ENCODE measurements at regions not wholly inside any gene's neighbourhood (a gene's known extent, or its start where the extent isn't known, plus 50 kb on each side); places are given as distances from the start of the nearest gene placed in this dataset.
A peak's percentile ranks its signal among the peaks of the same experiment; 100 is the strongest.
"Not testable (repeated sequence)": the region's sequence is repeated elsewhere in the genome, so short reads cannot be mapped to it uniquely, and the experiment has no call there.

DNA sequence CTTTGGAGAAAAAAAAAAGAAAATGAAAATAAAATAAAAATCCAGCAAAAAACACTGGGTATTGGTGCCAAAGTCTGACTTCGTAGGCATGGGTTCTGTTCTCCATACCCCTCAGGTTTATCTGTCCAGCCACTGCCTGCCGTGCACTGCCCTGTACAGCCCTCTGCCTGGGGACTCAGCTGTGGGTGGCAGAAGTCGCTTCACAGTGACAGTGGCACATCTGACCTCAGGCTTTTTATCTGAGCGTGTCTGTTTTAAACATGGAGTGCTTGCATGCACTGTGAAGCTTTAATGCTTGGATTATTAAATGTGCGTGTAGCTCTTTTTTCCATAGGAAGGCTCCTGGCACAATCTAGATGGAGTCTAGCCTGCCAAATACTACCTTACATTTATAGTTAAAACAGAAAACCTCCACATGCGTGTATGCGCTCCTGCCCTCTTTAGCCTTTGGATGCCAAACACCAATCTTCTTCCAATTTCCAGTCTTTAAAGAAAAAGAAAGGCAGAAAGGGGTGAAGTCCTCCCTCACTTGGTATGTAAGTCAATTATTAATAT is 375.5 kb downstream of the UTRN start:
- no peak for DNase-seq

DNA sequence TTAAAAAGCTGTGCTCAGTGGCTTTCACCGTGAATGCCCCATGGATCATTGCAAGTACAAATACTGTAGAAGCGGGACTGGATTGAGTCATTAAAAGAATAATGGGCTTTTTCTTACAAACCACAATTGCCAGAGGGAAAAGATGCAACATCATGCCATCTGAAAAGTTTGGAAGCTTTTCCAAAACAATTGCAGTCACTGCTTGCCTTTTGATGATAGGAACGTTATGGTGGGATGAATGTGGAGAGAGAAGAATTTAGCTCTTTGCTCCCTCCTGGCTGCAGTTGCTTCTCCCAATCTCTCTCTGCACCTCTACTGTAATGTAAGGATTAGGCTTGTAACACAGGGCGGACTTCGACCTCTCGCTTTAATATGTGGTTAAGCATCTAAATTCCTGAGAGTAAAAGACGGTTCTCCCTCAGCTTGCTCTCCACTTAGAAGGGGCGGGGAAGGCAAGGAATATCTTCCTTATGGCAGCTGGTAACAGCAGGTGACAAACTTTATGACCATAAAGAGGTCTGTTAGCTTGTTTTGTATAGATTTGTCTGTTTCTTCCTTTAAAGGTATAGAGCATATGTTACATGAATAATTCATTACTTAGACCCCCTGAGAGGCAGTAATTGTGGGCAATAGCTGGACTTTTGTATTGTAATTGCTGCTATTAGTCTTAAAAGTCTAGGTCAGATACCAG is 376.1 kb downstream of the UTRN start:
- DNase-seq = no peak

DNA sequence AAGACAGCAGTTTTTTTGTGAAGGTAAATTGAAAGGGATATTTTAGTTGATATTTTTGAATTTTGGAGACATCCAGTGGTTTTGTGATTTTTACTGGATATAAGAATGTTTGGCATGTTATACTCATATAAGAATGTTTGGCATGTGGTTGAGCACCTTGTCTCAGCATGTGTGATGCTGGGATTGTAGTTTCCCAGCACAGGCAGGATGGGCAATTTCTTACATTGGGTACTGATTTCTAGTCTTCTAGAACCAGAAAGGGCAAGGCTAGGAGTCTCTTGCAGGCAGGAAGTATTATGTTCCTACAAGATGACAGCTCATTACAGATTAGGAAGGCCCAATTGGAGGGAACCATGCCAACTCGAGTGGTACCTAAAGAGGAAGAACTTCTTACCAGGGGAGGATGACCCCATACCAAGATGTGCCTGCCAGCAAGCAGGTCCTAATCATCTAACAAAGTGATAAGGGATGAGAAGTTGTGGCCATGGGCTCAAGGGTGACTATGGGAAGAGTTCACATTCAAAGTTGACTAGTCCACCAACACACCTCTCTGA is 377.8 kb downstream of the UTRN start:
- DNase-seq = no peak

DNA sequence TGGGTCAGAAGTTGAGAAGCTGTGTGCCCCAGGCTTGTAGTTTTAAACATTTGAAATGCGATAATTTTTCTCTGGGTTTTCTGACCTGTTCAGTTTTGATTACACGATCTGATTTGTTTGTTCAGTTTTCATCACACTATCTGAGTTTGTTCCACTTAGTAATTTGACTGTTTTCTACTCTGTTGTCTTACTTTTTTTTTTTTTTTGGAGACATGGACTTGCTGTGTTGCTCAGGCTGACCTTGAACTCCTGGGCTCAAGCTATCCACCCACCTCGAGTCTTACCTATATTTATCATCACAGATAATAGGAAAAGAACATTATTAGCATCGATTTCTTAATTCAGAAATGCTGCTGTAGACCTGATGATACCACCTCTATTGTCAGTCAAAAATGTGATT is 379.1 kb downstream of the UTRN start:
- DNase-seq = no peak

DNA sequence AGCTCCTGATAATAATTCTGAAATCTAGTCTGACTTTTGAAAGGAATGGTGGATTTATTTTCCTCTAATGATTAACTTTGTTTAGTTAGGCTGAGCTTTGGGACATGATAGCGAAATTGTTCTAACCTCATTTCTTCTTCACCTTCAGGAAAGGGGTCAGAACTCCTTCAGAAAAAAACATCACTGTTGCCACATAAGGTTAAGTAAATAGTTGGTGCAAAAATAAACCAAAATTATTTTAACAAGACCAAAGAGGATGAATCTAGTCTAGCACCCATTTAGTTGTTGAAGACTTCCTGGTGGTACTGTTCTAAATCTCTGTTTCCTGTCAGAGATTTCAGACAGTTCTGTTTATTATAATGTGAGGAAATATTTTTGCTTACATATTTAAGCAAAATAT is 379.8 kb downstream of the UTRN start:
- no peak for DNase-seq

DNA sequence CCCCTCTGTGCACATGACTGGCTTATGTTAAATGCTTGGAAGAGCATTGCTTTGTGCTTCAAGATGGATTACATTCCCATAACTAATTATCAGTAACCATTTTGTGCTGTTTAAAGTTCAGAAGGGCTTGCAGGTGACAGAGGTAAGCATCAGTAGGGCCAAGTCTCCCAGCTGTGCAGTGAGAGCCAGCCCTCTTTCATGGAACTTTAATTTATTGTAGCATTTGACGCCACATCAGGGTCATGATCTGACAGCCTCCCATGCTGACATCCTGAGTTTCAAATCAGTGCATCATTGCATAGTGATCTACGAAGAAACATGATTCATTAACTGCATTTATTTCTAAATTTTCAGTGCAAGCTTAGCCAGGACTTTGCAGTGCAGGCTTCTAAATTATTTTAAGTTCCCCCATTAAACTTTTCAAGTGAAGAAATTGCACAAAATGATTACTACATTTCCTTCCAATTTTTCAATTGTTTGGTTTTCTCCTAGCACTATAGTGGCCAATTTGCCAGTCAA is 380.9 kb downstream of the UTRN start:
- peak; percentile 46 for DNase-seq

DNA sequence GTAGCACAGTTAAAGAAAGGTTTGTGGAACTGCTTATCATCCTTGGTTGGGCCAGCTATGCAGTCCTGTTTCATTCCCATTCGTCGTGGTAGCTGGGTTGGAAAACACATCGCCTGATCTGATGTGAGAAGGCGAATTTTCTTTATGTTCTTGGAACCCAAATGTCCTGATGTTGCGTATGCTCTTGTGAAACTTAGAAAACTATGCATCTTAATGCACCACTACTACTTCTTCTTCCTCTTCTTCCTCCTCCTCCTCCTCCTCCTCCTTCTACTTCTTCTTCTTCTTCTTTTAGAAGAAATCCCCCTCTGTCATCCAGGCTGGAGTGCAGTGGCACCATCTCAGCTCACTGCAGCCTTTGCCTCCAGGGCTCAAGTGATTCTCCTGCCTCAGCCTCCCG is 381.6 kb downstream of the UTRN start:
- DNase-seq = peak; percentile 62

DNA sequence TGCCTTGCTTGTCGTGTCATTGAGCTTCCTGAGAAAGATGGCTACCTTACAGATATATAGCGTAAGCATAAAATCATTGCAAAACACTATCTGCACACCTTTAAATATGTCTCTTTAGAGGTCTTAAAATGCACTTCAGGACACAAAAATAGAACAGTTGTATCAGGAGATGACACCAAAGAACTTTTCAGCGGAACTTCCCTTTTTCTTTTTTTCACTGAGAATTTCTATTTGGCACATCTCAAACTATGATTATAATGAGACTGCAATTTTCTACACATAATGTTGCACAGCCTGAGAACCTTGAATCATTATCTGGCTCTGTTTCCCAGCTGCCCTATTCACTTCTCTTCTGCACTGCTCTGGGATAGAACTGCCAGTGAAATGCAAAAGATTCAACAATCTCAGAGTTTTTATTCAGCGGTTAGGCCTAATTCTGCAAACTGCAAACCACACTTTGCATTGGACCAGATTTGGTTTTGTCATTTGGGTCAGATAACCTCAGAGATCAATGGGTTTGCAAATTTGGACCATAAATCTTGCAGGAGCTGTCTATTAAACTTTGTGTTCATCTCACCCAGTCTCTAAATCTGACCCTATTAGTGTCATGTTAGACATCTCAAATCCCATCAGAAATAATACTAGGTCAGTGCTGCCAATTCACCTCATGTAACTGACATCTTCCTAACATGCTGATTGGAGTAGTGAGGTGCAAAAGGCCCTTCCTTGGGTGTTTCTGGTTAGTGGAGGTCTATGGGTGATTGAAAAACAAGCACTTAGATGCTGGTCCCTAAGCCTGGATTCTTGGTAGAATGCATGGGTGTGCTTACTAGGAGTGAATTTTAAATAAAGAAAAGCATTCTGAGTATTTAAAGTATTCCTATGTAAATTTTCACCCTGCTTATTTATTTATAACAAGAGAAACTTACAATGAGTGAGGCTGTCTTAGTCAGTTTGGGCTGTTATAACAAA is 382.7 kb downstream of the UTRN start:
- peak; percentile 52 for DNase-seq

DNA sequence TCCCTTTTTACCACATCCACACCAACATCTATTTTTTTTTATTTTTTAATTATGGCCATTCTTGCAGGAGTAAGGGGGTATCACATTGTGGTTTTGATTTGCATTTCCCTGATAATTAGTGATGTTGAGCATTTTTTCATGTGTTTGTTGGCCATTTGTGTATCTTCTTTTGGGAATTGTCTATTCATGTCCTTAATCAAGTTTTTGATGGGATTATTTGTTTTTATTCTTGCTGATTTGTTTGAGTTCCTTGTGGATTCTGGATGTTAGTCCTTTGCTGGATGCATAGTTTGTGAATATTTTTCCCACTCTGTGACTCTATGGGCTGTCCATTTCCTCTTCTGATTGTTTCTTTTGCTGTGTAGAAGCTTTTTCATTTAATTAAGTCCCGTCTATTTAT is 385.1 kb downstream of the UTRN start:
- not testable (repeated sequence) for DNase-seq

DNA sequence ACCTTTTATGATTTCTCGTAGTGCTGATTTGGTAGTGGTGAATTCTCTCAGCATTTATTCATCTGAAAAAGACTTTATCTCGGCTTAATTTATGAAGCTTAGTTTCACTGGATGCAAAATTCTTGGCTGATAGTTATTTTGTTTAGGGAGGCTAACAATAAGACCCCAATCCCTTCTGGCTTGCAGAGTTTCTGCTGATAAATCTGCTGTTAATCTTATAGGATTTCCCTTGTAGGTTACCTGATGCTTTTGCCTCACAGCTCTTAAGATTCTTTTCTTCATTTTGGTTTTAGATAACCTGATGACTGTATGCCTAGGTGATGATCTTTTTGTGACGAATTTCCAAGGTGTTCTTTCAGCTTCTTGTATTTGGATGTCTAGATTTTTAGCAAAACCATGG is 388.7 kb downstream of the UTRN start:
- no peak for DNase-seq

DNA sequence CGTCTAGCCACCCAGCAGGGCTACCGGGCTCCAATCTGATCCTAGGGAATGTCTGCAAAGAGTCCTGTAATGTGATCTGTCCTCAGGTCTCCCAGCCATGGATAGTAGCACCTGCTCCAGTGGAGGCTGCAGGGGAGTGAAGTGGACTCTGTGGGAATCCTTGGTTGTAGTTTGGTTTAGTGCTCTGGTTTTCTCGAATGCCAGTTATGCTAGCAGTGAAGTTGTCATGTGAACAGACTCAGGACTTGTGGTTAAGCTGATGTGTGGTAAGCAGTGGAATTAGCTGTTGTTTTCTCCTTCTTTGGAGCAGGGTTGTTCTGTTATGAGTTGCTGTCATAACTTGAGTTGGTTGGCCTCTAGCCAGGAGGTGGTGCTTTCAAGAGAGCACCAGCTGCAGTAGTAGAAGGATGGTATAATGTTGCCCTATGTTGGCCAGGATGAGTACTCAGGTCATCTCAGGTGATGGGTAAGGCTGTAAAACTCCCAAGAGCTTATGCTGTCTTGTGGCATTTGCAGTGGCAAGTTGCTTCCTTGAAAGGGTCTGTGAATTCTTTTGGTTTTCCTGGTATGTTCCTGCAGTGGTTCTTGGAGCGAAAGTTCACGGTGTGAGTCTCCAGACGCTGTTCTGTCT is 390.2 kb downstream of the UTRN start:
- DNase-seq = peak; percentile 58

DNA sequence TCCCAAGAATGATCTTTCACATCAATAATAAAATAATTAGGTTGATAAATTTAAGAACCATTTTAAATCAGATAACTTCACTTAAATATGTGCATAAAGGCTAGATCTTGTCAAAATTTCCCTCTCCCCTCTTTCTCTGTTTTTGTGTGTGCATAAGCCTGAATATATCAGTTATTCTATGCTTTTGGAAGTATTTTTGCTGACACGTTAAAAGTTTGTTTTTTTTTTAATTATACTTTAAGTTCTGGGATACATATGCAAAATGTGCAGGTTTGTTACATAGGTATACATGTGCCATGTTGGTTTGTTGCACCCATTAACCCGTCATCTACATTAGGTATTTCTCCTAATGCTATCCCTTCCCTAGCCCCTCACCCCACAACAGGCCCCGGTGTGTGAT is 391.2 kb downstream of the UTRN start:
- DNase-seq = not testable (repeated sequence)

DNA sequence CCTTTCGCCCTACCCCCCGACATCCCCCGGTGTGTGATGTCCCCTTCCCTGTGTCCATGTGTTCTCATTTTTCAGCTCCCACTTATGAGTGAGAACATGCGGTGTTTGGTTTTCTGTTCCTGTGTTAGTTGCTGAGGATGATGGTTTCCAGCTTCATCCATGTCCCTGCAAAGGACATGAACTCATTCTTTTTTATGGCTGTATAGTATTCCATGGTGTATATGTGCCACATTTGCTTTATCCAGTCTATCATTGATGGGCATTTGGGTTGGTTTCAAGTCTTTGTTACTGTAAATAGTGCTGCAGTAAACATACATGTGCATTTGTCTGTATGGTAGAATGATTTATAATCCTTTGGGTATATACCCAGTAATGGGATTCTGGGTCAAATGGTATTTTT is 392.1 kb downstream of the UTRN start:
- not testable (repeated sequence) for DNase-seq

DNA sequence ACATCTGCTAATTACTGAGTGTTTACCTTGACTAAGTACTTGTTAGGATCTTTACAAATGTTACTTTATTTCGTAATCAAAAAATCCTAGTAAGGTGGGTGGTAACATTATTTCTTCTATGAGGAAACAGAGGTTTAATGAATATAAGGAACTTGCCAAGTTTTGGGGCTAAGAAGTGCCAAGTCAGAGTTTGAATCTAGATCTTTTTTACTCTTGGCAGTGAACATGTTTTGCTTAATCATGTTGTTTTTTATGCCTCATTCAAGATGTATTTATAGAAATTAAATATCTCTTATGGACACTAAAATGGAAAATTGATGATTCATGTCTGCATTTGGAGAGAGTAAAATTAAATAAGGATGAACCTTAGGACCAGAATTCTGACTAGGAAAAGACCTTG is 393.7 kb downstream of the UTRN start:
- DNase-seq = peak; percentile 31

DNA sequence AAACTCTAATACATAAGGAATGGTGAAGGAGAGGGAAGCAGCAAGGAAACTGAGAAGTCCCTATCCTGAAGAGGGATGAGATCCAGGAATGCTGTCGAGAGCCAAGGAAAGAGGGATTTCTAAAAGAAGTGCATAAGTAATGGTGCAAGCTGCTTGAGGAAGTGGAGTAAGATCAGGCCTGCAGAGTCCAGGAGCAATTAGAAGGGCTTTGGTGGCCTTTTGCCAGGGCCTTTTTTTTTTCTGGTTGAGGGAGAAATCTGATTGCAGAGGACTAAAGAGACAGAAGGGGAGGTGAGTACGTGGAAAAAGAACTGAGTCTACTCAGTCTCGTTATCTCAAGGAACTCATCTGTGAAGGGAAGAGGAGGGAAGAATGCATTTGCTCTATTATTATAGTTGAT is 396.2 kb downstream of the UTRN start:
- DNase-seq = no peak

DNA sequence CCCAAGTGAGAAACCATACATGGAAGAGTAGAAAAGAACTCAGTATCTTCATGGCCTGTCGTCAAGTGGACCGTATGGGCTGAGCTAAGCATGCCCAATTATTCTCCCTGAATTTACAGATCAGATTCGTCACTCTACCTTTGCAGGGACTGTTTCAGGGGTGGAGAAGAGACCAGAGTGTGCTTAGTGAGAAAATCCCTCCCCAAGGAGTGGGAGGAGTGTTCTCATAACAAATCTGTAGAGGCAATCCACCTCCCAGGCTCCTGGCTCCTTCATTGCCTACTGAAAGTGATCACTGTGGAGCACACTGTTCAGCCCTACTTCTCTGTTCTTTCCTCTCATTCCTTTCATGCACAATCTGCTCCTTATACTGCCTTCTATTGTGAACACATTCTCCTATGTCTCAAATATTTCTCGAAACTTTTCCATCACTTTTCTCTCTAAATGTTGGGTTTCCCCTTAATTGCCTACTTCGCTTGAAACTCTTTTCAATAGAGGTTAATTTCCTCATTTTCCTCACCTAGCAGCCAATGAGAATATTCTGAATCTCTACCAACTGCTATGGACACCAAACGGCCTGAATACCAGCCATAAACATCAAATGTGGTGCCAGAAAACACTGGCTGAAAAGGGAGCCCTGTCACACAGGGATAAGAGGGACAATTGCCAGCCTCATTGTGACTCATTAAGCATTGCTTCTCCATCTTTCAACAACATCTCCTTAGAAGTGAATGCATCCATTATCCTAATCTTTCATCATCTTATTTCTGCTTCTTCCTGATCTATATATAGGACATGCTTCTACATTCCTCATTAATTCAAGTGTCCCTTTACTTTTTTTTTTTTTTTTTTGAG is 398.3 kb downstream of the UTRN start:
- DNase-seq = no peak

DNA sequence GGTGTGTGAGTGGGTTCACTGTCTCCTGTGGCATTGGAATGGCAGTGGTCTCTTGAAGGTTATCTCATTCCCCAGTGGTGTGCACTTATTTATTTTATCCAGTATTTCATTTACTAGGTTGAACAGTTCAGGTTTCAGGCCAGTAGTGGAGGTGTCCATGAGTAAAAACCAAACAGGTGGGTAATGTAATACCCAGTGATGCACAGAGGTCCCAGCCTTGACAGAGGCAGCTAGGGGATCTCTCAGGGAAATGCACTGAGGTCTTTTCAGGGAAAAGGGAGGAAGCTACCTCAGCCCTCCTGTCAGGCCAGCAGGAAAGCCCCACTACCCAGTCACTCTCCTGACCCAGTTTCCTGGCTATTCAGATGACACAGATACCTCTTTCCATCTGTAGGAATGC is 403.6 kb downstream of the UTRN start:
- DNase-seq = no peak

DNA sequence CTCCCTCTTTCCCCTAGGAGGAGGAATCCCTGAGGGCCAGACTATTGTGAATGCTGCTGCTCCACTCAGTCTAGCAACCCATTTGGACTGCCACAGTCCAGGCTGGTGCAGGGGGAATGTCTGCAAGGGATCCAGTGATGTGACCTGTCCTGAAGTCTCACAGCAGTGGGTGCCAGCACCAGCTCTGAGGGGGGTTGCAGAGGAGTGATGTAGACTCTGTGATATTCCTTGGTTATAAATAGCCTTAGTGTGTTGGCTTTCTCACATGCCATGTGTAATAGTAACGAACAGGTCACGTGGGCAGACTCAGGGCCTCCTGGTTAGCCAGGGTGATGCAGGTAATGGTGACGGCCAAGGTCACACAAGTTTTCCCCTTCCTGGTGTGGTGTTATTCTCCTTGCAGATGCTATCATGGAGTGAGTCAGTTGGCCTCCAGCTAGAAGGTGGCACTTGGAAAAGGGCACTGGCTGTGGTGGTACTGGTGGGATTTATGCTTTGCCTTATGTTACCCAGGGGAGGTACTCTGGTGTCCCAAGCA is 404.4 kb downstream of the UTRN start:
- no peak for DNase-seq

DNA sequence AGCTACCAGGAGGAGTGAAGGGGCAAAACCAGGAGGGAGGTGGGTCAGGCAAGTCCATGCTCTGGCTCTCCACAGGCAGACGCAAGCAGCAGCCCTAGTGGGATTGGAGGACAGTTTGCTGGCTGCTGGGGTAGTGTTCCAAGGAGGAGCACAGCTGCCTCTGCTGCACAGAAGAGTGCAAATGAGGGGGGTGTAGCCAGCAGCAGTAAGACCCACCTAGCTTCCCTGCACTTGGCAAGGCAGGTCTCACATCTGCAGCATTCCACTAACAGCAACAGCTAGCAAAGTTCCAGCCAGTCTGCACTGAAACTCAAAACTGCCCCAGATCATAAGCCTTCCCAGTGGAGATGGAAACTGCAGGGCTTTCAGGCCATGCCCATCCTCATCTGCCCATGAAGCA is 405.0 kb downstream of the UTRN start:
- no peak for DNase-seq

DNA sequence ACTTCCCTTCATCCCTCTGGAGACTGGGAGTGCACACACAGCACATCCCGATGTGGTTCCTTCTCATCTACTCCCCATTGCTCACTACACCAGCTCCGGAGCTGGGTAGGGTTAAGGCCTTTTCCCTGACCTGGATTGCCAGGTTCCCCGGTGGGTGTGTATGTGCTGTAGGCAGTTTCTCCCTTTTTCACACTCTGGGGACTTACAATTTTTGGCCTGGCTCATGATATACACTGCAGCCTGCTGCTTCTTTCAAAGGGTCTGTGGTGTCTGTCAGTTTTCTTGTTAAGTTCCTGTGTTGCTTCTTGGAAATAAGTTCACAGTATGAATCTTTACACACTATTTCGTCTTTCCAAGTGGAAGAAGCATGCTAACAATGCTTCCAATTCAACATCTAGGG is 405.5 kb downstream of the UTRN start:
- no peak for DNase-seq

DNA sequence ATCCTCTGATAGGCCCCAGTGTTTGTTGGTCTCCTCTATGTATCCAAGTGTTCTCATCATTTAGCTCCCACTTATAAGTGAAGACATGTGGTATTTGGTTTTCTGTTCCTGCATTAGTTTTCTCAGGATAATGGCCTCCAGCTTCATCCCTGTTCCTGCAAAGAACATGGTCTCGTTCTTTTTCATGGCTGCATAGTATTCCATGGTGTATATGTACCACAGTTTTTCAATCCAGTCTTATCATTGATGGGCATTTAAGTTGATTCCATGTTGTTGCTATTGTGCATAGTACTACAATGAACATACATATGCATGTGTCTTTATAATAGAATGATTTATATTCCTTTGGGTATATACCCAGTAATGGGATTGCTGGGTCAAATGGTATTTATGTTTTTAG is 406.9 kb downstream of the UTRN start:
- DNase-seq = not testable (repeated sequence)
